MCF 10A (cell line): ENCODE measurements at regions not wholly inside any gene's neighbourhood (a gene's known extent, or its start where the extent isn't known, plus 50 kb on each side); places are given as distances from the start of the nearest gene placed in this dataset.

Experiments used
- BruUV-seq: library from RNA; stranded (reverse); fragments of 400-500 nt; replicated peaks from 2 replicates; lab custom pipeline; 2021; lab: Mats Ljungman, UMichigan
- CTCF ChIA-PET: fragments of 300-600 bp; sonication (Branson Sonifier 250); formaldehyde crosslinking; extraction: SDS; loops from one replicate; lab custom pipeline; 2021; ENCODE audit warnings: antibody characterized with exemption, inconsistent platforms; lab: Yijun Ruan, JAX
- POLR2A ChIA-PET: fragments of 300-600, 350-650 bp; sonication (Branson Sonifier 250); formaldehyde crosslinking; extraction: SDS; loops from one replicate; lab custom pipeline; 2020; ENCODE audit warnings: antibody characterized with exemption, inconsistent platforms; lab: Yijun Ruan, JAX
- DNase-seq: peaks from one replicate; pipeline ENCODE4 v3.0.0-alpha.2; 2018; ENCODE audit not compliant: unreplicated experiment
- H3K27ac Mint-ChIP-seq: one replicate; pipeline ENCODE4 v1.8.0; 2022; ENCODE audit warnings: mild to moderate bottlenecking, low read depth, mixed read lengths; ENCODE audit not compliant: unreplicated experiment
- H3K27me3 Mint-ChIP-seq: one replicate; pipeline ENCODE4 v1.8.0; 2022; ENCODE audit warnings: mixed read lengths; ENCODE audit not compliant: insufficient read depth, unreplicated experiment
- H3K36me3 Mint-ChIP-seq: one replicate; pipeline ENCODE4 v1.8.0; 2022; ENCODE audit warnings: mild to moderate bottlenecking, moderate library complexity, mixed read lengths; ENCODE audit not compliant: insufficient read depth, unreplicated experiment
- H3K4me1 Mint-ChIP-seq: one replicate; pipeline ENCODE4 v1.8.0; 2022; ENCODE audit warnings: mixed read lengths; ENCODE audit not compliant: insufficient read depth, unreplicated experiment
- H3K4me3 Mint-ChIP-seq: one replicate; pipeline ENCODE4 v1.8.0; 2022; ENCODE audit warnings: mild to moderate bottlenecking, moderate library complexity, mixed read lengths; ENCODE audit not compliant: unreplicated experiment
- H3K9me3 Mint-ChIP-seq: one replicate; pipeline ENCODE4 v1.8.0; 2022; ENCODE audit warnings: mixed read lengths; ENCODE audit not compliant: unreplicated experiment
- CTCF ChIP-seq: fragments of 200-600 bp; IDR thresholded peaks from one replicate; pipeline ENCODE4 v1.8.0; 2022; ENCODE audit warnings: antibody characterized with exemption, mild to moderate bottlenecking; ENCODE audit not compliant: unreplicated experiment
- intact Hi-C: fragments of 100-400 bp; cut with micrococcal nuclease; formaldehyde crosslinking; loops from 2 replicates; pipeline ENCODE4 v1.14.1; 2022

- no peak for TF ChIP-seq CTCF
- CTCF ChIA-PET = interaction anchor here (0.5 to 2.9 kb wide), 9 partner anchors 11 to 587 kb away, joined by 3 to 11 read pairs (median 4); no protein-coding TSS in a partner anchor
- BruUV-seq = no TSS peak
- POLR2A ChIA-PET = interaction anchor here (0.7 to 1.0 kb wide), 3 partner anchors 9 to 302 kb away, joined by 3 to 4 read pairs (median 3); no protein-coding TSS in a partner anchor
- Mint-ChIP-seq H3K36me3 (no peaks in the 10 kb centered on the region), H3K9me3 (no peaks in the 10 kb centered on the region), H3K27ac (no peak overlapping the region), H3K27me3 (no peaks in the 10 kb centered on the region), H3K4me3 (no peak overlapping the region), H3K4me1 (no peaks in the 10 kb centered on the region)
- DNase-seq = no peak
- intact Hi-C loops = no loop called here
Observed at GRCh38 chr6:151680846-151681432, 126.5 kb upstream of the ESR1 start.

GRCh38 chr6:151681433-151682059, 125.9 kb upstream of the ESR1 start:
- POLR2A ChIA-PET = interaction anchor here (1.0 kb wide), 1 partner anchor 9 kb away, joined by 3 read pairs; no protein-coding TSS in a partner anchor
- no peaks in the 10 kb centered on the region for H3K4me1 Mint-ChIP-seq
- H3K4me3 Mint-ChIP-seq = no peak overlapping the region
- TF ChIP-seq CTCF = no peak
- no peaks in the 10 kb centered on the region for H3K36me3 Mint-ChIP-seq
- H3K27me3 Mint-ChIP-seq = no peaks in the 10 kb centered on the region
- no peak overlapping the region for H3K27ac Mint-ChIP-seq
- intact Hi-C loops = no loop called here
- no TSS peak for BruUV-seq
- no peaks in the 10 kb centered on the region for H3K9me3 Mint-ChIP-seq
- CTCF ChIA-PET = interaction anchor here (0.6 to 2.9 kb wide), 7 partner anchors 11 to 586 kb away, joined by 3 to 11 read pairs (median 4); no protein-coding TSS in a partner anchor
- no peak for DNase-seq

- no peak for DNase-seq
- ChIA-PET POLR2A (interaction anchor here (1.0 kb wide), 1 partner anchor 8 kb away, joined by 3 read pairs; no protein-coding TSS in a partner anchor), CTCF (interaction anchor here (1.0 kb wide), 1 partner anchor 80 kb away, joined by 4 read pairs; no protein-coding TSS in a partner anchor)
- TF ChIP-seq CTCF = no peak
- no peak overlapping the region for H3K27ac Mint-ChIP-seq
- H3K36me3 Mint-ChIP-seq = no peaks in the 10 kb centered on the region
- H3K27me3 Mint-ChIP-seq = no peaks in the 10 kb centered on the region
- H3K9me3 Mint-ChIP-seq = no peaks in the 10 kb centered on the region
- intact Hi-C loops = no loop called here
- BruUV-seq = no TSS peak
- H3K4me1 Mint-ChIP-seq = no peaks in the 10 kb centered on the region
- no peak overlapping the region for H3K4me3 Mint-ChIP-seq
Observed at GRCh38 chr6:151682251-151682650, 125.2 kb upstream of the ESR1 start.

GRCh38 chr6:151682922-151683321, 124.6 kb upstream of the ESR1 start:
- ChIA-PET POLR2A (no interaction called here), CTCF (no interaction called here)
- no peaks in the 10 kb centered on the region for H3K27me3 Mint-ChIP-seq
- no peaks in the 10 kb centered on the region for H3K9me3 Mint-ChIP-seq
- H3K4me3 Mint-ChIP-seq = no peak overlapping the region
- no peaks in the 10 kb centered on the region for H3K36me3 Mint-ChIP-seq
- intact Hi-C loops = no loop called here
- no peak overlapping the region for H3K27ac Mint-ChIP-seq
- BruUV-seq = no TSS peak
- DNase-seq = no peak
- H3K4me1 Mint-ChIP-seq = no peaks in the 10 kb centered on the region
- no peak for TF ChIP-seq CTCF
